MM.1S (cell line): ENCODE measurements at regions not wholly inside any gene's neighbourhood (a gene's known extent, or its start where the extent isn't known, plus 50 kb on each side); places are given as distances from the start of the nearest gene placed in this dataset.

ENCODE experiments used
- DNase-seq: peaks from one replicate; pipeline ENCODE4 v3.0.0-alpha.2; 2015
- H2AFZ ChIP-seq: fragments of 300-600 bp; sonication (generic); 2 replicates; pipeline ENCODE4 v1.6.0; 2016; ENCODE audit warnings: antibody characterized with exemption, low read length
- H3F3A ChIP-seq: fragments of 300-600 bp; sonication (generic); 2 replicates; pipeline ENCODE4 v1.6.1; 2016; ENCODE audit warnings: mild to moderate bottlenecking, antibody characterized with exemption, low read length, moderate library complexity, mixed read lengths; ENCODE audit not compliant: insufficient read depth
- H3K27ac ChIP-seq: fragments of 300-600 bp; sonication (generic); 2 replicates; pipeline ENCODE4 v1.5.1; 2016; ENCODE audit warnings: mild to moderate bottlenecking, low read length
- H3K27me3 ChIP-seq: fragments of 300-600 bp; sonication (generic); replicated peaks from 2 replicates; pipeline ENCODE4 v1.6.0; 2016; ENCODE audit warnings: low read length; ENCODE audit not compliant: insufficient read depth
- H3K36me3 ChIP-seq: fragments of 300-600 bp; sonication (generic); replicated peaks from 2 replicates; pipeline ENCODE4 v1.6.1; 2016; ENCODE audit warnings: mild to moderate bottlenecking, low read length, mixed read lengths; ENCODE audit not compliant: insufficient read depth
- H3K4me1 ChIP-seq: fragments of 300-600 bp; sonication (generic); 2 replicates; pipeline ENCODE4 v1.6.1; 2016; ENCODE audit warnings: low read length, mixed read lengths
- H3K4me2 ChIP-seq: fragments of 300-600 bp; sonication (generic); 2 replicates; pipeline ENCODE4 v1.6.0; 2016; ENCODE audit warnings: low read depth, low read length
- H3K4me3 ChIP-seq: fragments of 300-600 bp; sonication (generic); 2 replicates; pipeline ENCODE4 v1.5.1; 2016; ENCODE audit warnings: low read length, mixed read lengths
- H3K79me2 ChIP-seq: fragments of 300-600 bp; sonication (generic); 2 replicates; pipeline ENCODE4 v1.6.1; 2016; ENCODE audit warnings: mixed run types, low read length, mixed read lengths
- H3K9ac ChIP-seq: fragments of 300-600 bp; sonication (generic); 2 replicates; pipeline ENCODE4 v1.6.1; 2016; ENCODE audit warnings: low read length, mixed read lengths
- H3K9me2 ChIP-seq: fragments of 300-600 bp; sonication (generic); replicated peaks from 2 replicates; pipeline ENCODE4 v1.6.1; 2016; ENCODE audit warnings: mild to moderate bottlenecking, low read length, mixed read lengths; ENCODE audit not compliant: insufficient read depth
- H3K9me3 ChIP-seq: fragments of 300-600 bp; sonication (generic); replicated peaks from 2 replicates; pipeline ENCODE4 v1.6.1; 2016; ENCODE audit warnings: mild to moderate bottlenecking, low read length, mixed read lengths; ENCODE audit not compliant: insufficient read depth
- H4K20me1 ChIP-seq: fragments of 300-600 bp; sonication (generic); 2 replicates; pipeline ENCODE4 v1.6.1; 2016; ENCODE audit warnings: mild to moderate bottlenecking, low read length, moderate library complexity, mixed read lengths; ENCODE audit not compliant: insufficient read depth
- EZH2 ChIP-seq: fragments of 300-600 bp; sonication (generic); optimal IDR thresholded peaks from 2 replicates; pipeline ENCODE3; 2017; ENCODE audit warnings: low read depth, mild to moderate bottlenecking, antibody characterized with exemption, low read length, mixed read lengths
- EZH2phosphoT487 ChIP-seq: fragments of 300-600 bp; sonication (generic); IDR thresholded peaks from 2 replicates; pipeline ENCODE4 v1.6.1; 2018; ENCODE audit warnings: antibody characterized with exemption, low read length
- TF ChIP-seq, protein P1 (sequence below): fragments of 300-600 bp; sonication (generic); IDR thresholded peaks from 2 replicates; pipeline ENCODE4 v1.5.1; 2016; ENCODE audit warnings: antibody characterized with exemption, low read length, mixed read lengths

DNA sequence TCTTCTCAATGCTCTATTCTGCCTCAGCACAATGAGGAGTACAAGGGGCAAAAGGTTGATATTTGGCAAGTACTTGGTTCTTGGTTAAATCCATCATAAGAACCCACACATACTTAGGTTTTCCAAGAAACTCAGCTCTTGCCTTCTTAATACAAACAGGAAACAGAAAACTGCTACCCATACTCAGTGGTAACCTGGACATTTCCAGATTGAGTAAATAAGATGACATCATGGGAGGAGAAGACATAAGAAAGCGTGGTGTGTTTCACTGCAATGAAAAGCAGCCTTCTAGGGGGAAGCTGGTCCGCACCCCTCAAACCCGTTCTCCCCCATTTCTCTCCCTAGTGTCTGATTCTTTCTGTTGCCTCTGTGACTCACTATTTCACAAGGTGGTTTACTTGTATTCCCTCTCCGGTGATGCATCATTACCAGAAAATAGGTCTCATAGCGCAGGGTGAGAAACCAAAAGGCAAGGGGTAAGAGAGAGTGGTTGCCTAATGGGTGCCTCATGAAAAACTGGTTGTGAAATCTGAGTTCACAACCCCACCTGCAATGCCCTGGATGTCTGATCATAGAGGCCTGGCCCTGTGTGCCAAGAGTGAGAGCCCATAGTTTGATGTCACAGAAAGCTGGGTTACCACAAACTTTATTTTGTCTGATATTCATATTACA lies 326.5 kb upstream of the TBX3 start:
- H3K79me2 ChIP-seq = no peaks in the 10 kb centered on the region
- no peaks in the 10 kb centered on the region for H3F3A ChIP-seq
- H4K20me1 ChIP-seq = no peaks in the 10 kb centered on the region
- H3K9me3 ChIP-seq = no peaks in the 10 kb centered on the region
- H3K9ac ChIP-seq = no peak overlapping the region
- no peak overlapping the region for H2AFZ ChIP-seq
- TF ChIP-seq, protein P1, sequence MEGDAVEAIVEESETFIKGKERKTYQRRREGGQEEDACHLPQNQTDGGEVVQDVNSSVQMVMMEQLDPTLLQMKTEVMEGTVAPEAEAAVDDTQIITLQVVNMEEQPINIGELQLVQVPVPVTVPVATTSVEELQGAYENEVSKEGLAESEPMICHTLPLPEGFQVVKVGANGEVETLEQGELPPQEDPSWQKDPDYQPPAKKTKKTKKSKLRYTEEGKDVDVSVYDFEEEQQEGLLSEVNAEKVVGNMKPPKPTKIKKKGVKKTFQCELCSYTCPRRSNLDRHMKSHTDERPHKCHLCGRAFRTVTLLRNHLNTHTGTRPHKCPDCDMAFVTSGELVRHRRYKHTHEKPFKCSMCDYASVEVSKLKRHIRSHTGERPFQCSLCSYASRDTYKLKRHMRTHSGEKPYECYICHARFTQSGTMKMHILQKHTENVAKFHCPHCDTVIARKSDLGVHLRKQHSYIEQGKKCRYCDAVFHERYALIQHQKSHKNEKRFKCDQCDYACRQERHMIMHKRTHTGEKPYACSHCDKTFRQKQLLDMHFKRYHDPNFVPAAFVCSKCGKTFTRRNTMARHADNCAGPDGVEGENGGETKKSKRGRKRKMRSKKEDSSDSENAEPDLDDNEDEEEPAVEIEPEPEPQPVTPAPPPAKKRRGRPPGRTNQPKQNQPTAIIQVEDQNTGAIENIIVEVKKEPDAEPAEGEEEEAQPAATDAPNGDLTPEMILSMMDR = no peak
- TF ChIP-seq EZH2phosphoT487 (no peak), EZH2 (no peak)
- no peak overlapping the region for H3K4me3 ChIP-seq
- H3K4me2 ChIP-seq = no peak overlapping the region
- DNase-seq = no peak
- no peaks in the 10 kb centered on the region for H3K9me2 ChIP-seq
- no peak overlapping the region for H3K27ac ChIP-seq
- H3K36me3 ChIP-seq = no peaks in the 10 kb centered on the region
- H3K27me3 ChIP-seq = no peaks in the 10 kb centered on the region
- H3K4me1 ChIP-seq = no peaks in the 10 kb centered on the region

DNA sequence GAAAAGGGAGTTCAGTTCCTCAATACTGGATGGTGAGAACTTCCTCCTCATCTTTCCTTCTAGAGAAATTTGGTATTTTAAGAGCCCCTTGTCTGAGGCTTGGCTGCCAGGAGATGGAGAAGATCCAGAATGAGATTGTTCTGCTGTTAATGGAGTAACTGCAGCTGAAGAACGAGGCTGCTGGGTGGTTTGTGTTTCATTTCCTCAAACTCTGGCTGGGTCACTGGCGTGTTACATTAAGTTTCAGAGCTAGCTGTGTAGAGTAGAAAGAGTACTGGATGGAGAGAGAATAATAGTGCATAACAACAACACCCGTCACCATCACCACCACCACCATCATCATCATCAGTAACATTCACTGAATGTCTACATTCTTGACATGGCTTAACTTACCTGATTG lies 325.0 kb upstream of the TBX3 start:
- Histone ChIP-seq H2AFZ (no peak overlapping the region), H3K4me2 (no peak overlapping the region), H3K4me3 (no peak overlapping the region), H3K36me3 (no peaks in the 10 kb centered on the region), H3K27ac (no peak overlapping the region), H3K79me2 (no peaks in the 10 kb centered on the region), H3K9me3 (no peaks in the 10 kb centered on the region), H3K27me3 (no peaks in the 10 kb centered on the region), H3F3A (no peaks in the 10 kb centered on the region), H3K4me1 (no peaks in the 10 kb centered on the region), H3K9me2 (no peaks in the 10 kb centered on the region), H3K9ac (no peak overlapping the region), H4K20me1 (no peaks in the 10 kb centered on the region)
- TF ChIP-seq, protein P1 = no peak
- TF ChIP-seq EZH2phosphoT487 (no peak), EZH2 (no peak)
- no peak for DNase-seq

DNA sequence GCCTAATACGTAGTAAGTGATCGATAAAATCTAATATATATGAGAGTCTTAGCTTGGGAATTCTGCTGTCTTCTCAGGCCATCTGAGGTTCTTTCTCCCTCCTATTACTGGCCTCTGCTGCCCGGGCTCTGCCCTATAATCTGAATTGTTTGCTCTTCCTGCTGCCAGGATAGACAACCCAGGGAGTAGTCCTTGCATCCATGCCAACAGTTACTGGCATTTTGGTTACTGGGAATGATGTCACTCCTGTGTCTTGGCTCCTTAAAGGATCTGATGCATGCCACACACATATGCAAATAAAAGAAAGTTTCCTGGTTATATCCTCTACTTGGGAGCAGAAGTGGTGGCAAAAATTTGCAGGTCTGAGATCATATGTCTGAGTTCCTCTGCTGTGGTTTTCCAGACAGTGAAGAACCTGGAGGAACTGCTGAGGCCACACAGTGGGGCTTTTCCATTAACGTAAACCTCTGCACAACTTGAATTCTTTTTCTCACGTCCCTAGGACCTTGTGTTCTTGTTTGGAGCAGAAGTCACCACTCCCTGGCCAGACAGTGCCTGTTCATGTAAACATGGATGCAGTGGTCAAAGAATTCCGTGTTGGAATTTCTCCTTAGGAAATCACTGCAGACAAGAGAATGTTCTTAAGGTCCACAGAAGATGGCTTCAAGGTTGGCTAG lies 320.6 kb upstream of the TBX3 start:
- no peak overlapping the region for H3K9ac ChIP-seq

More for the DNA sequence above, 320.6 kb upstream of the TBX3 start:
- Histone ChIP-seq H3K4me1 (0 out of 2 replicates have a peak, but pooled peaks cover under 1% of the 10 kb centered on the region), H4K20me1 (no peaks in the 10 kb centered on the region), H3K9me2 (no peaks in the 10 kb centered on the region), H3K27me3 (no peaks in the 10 kb centered on the region), H3K36me3 (no peaks in the 10 kb centered on the region), H3K4me3 (no peak overlapping the region), H3K4me2 (no peak overlapping the region), H2AFZ (no peak overlapping the region), H3F3A (no peaks in the 10 kb centered on the region), H3K27ac (no peak overlapping the region), H3K9me3 (no peaks in the 10 kb centered on the region), H3K79me2 (no peaks in the 10 kb centered on the region)
- TF ChIP-seq EZH2 (no peak), EZH2phosphoT487 (no peak)
- TF ChIP-seq, protein P1 = no peak
- DNase-seq = no peak
